Prostate gland (tissue), 2 donors: ENCODE measurements at regions not wholly inside any gene's neighbourhood (a gene's known extent, or its start where the extent isn't known, plus 50 kb on each side); places are given as distances from the start of the nearest gene placed in this dataset.

ENCODE experiments used
- DNase-seq: peaks from one replicate; pipeline ENCODE4 v3.0.0-alpha.2; 2019; ENCODE audit warnings: low spot score
- H3K27ac ChIP-seq, 2 donors: fragments of 200-600 bp; sonication (generic); 2 replicates each; pipeline ENCODE4 v1.5.1; 2017 to 2019
- H3K27me3 ChIP-seq: fragments of 200-600 bp; sonication (generic); replicated peaks from 2 replicates; pipeline ENCODE4 v1.5.1; 2019; ENCODE audit not compliant: insufficient read depth
- H3K36me3 ChIP-seq, 2 donors: fragments of 200-600 bp; sonication (generic); 1 replicate in 1 of 2; 2 replicates in 1 of 2; pipeline versions ENCODE4 v1.5.1 to v1.8.1; 2017 to 2019
- H3K4me1 ChIP-seq: fragments of 200-600 bp; sonication (generic); replicated peaks from 2 replicates; pipeline ENCODE4 v1.5.1; 2019
- H3K4me3 ChIP-seq, 2 donors: fragments of 200-600 bp; sonication (generic); 2 replicates each; pipeline ENCODE4 v1.5.1; 2017 to 2019
- H3K9me3 ChIP-seq: fragments of 200-600 bp; sonication (generic); 2 replicates; pipeline ENCODE4 v1.5.1; 2017
- POLR2A ChIP-seq: fragments of 450-650 bp; IDR thresholded peaks from one replicate; pipeline ENCODE4 v1.6.1; 2016; ENCODE audit warnings: antibody characterized with exemption, mild to moderate bottlenecking
- POLR2AphosphoS5 ChIP-seq: sonication (generic); formaldehyde crosslinking; IDR thresholded peaks from one replicate; pipeline ENCODE4 v1.6.1; 2017; ENCODE audit warnings: antibody characterized with exemption
- WGBS: methylation state at CpG from one replicate; pipeline ENCODE4 v1.1.5; 2018; 5-methylcytosine and 5-hydroxymethylcytosine counted together
- intact Hi-C: fragments of 100-400 bp; cut with DNase I; formaldehyde crosslinking; loops from one replicate; pipeline ENCODE4 v1.14.2; 2022
- TF ChIP-seq, protein P1 (sequence below), 4 experiments: fragments of 200-600 bp in 2 of 4; fragments of 450-650 bp in 2 of 4; sonication (generic) in 2 of 4; IDR thresholded peaks; 1 replicate in 3 of 4; 2 replicates in 1 of 4; pipeline ENCODE4 v1.5.1; 2016 to 2019; ENCODE audit warnings: antibody characterized with exemption in 4 of 4, mild to moderate bottlenecking in 2 of 4, moderate library complexity in 2 of 4

DNA sequence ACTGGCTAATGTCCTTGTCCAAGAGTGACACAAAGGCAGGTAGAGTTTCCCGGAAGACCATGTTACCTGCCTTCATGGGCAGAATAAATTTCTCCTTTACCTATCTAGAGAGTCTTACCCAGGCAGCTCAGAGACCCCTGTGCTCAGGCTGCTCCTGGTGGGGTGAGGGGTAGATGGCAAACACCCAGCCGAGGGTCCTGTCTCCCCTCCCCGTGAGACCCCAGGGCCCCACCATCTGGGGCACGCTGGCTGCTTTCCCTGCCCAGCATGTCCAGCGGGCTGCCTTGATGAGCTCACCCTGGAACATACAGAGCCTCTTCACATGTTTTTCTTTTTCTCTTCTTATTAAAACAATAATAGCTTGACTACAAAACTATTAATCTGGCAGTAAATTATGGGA, 116.5 kb downstream of the EDN3 start:
- Histone ChIP-seq H3K36me3 (no peaks in the 10 kb centered on the region), H3K9me3 (no peaks in the 10 kb centered on the region), H3K27me3 (no peaks in the 10 kb centered on the region), H3K4me1 (no peaks in the 10 kb centered on the region), H3K4me3 (no peak overlapping the region), H3K27ac (no peak overlapping the region)
- intact Hi-C loops: no loop called here
- TF ChIP-seq POLR2AphosphoS5 (no peak), POLR2A (no peak)
- TF ChIP-seq, protein P1, sequence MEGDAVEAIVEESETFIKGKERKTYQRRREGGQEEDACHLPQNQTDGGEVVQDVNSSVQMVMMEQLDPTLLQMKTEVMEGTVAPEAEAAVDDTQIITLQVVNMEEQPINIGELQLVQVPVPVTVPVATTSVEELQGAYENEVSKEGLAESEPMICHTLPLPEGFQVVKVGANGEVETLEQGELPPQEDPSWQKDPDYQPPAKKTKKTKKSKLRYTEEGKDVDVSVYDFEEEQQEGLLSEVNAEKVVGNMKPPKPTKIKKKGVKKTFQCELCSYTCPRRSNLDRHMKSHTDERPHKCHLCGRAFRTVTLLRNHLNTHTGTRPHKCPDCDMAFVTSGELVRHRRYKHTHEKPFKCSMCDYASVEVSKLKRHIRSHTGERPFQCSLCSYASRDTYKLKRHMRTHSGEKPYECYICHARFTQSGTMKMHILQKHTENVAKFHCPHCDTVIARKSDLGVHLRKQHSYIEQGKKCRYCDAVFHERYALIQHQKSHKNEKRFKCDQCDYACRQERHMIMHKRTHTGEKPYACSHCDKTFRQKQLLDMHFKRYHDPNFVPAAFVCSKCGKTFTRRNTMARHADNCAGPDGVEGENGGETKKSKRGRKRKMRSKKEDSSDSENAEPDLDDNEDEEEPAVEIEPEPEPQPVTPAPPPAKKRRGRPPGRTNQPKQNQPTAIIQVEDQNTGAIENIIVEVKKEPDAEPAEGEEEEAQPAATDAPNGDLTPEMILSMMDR (IDR thresholded peaks at IDR 0.05): no peak
- no peak for DNase-seq
- WGBS: 72% methylated on average over 5 of the region's 5 CpGs

DNA sequence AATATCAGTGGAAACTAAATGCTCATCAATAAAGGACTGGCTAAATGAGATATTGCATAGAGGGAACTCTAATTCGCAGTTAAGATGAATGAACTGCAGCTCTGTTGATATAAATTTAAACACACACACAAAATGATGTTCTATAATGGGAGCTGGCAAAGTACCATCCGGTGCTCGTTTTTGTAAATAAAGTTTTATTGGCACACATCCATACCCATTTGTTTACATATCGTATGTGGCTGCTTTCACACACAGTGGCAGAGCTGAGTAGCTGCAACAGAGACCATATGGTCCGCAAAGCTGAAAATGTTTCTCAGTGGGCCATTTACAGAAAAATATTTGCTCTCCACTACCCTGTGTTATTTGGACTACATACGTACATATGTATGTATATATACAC, 120.7 kb downstream of the EDN3 start:
- Histone ChIP-seq H3K36me3 (no peaks in the 10 kb centered on the region), H3K27ac (no peak overlapping the region), H3K9me3 (no peaks in the 10 kb centered on the region), H3K4me3 (no peak overlapping the region), H3K27me3 (no peaks in the 10 kb centered on the region), H3K4me1 (no peaks in the 10 kb centered on the region)
- TF ChIP-seq POLR2AphosphoS5: no peak
- TF ChIP-seq POLR2A: no peak
- TF ChIP-seq, protein P1 (IDR thresholded peaks at IDR 0.05): no peak
- no peak for DNase-seq
- WGBS: 59% methylated on average over 6 of the region's 6 CpGs
- intact Hi-C loops: no loop called here

DNA sequence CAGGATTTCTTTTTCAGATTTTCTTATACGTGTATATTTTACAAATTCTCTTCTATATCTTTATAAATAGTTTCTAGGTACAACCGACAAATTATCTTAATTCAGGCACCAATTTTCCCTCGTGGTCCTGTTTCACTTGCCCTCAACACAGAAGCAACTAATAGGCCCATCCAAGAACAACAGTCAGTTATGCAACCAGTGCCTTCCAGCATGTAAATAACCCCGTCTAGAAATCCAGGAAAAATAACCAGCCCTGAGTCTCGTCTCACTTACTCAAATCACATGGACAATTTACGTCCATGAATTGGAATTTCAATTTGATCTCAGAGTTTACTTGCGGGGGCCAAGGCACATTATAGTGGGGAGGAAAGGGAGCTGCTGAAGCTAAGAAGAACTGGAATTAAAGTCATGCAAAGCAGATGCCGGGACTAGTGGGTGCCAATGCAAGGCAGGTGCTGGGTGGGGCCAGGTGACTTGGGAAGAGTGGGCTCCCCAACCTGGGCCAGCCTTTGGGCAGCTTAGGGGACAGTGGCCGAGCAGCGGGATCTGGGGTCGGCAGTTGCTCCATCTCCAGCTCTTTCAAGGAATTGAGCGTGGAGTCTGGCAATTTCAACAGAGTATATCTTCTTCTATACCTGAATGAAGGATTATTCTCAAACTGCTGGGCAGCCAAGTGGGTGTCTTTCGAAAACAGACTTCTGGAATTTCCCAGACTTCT, 121.7 kb downstream of the EDN3 start:
- DNase-seq: no peak
- H3K4me1 ChIP-seq: no peaks in the 10 kb centered on the region

DNA sequence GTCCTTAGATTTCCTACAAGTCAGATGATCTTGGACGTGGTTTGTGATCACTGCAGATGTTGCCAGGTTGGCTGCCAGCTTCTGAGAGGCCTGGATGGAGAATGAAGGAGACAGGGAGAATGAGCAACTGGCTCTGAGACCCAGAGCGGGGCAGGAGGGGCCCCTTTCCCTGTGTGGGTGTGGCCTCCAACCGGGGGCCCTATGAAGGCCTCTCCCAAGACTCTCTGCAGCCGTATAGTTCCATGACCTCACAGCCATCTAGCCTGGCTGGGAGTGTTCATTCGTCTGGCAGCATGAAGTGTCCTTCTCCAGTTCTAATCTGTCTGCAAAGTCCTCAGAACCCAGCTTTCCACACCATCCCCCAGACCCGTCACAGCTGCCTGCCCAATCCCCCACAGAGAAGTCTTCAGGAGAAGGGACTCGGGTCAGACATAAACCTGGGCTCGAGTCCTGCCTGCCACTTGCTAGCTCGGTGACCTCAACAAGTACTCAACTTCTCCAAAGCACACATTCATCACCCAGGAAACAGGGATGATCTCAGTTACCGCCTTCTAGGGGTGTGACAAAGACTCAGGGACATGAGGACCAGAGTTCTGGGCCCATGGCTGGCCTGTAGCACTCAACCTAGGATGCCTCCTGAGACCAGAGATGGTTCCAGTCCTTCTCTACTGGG, 122.6 kb downstream of the EDN3 start:
- Histone ChIP-seq H3K27me3 (no peaks in the 10 kb centered on the region), H3K36me3 (no peaks in the 10 kb centered on the region), H3K4me3 (no peak overlapping the region), H3K4me1 (no peaks in the 10 kb centered on the region), H3K27ac (no peak overlapping the region), H3K9me3 (no peaks in the 10 kb centered on the region)
- WGBS: 58% methylated on average over 10 of the region's 10 CpGs
- TF ChIP-seq POLR2A: no peak
- no peak for DNase-seq
- intact Hi-C loops: no loop called here

More for the DNA sequence above, 121.7 kb downstream of the EDN3 start:
- no peak overlapping the region for H3K4me3 ChIP-seq
- TF ChIP-seq POLR2AphosphoS5 (no peak), POLR2A (no peak)
- TF ChIP-seq, protein P1 (IDR thresholded peaks at IDR 0.05): no peak
- intact Hi-C loops: no loop called here
- H3K27ac ChIP-seq: no peak overlapping the region
- no peaks in the 10 kb centered on the region for H3K9me3 ChIP-seq
- WGBS: 53% methylated on average over 13 of the region's 13 CpGs
- no peaks in the 10 kb centered on the region for H3K36me3 ChIP-seq
- H3K27me3 ChIP-seq: no peaks in the 10 kb centered on the region

DNA sequence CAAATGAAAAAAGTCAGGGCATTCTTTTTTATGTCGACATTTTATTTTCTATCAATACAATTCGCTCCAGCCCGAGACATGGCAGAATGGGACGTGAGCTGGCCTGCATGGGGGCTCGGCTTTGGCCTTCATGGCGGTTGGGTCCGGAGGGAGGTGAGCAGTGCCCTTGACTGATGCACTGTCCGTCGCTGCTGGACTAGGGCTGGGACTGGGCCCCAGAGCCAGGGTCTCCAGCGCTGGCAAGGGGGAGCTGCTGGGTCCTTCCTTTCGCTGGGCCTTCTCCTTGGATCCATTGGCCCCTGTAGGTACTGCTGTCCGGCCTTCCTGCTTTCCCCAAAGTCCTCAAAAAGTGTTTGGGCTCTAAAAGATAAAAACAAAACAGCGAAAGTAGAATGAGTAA, 124.6 kb downstream of the EDN3 start:
- intact Hi-C loops: no loop called here
- no peaks in the 10 kb centered on the region for H3K9me3 ChIP-seq
- no peak for DNase-seq
- H3K4me3 ChIP-seq: no peak overlapping the region
- no peaks in the 10 kb centered on the region for H3K4me1 ChIP-seq
- H3K36me3 ChIP-seq: no peaks in the 10 kb centered on the region
- 86% methylated on average over 13 of the region's 13 CpGs for WGBS
- no peaks in the 10 kb centered on the region for H3K27me3 ChIP-seq
- H3K27ac ChIP-seq: no peak overlapping the region
- TF ChIP-seq POLR2A: no peak
- no peak for TF ChIP-seq POLR2AphosphoS5
- TF ChIP-seq, protein P1 (IDR thresholded peaks at IDR 0.05): no peak
